ENCODE measurements at regions not wholly inside any gene's neighbourhood (a gene's known extent, or its start where the extent isn't known, plus 50 kb on each side); places are given as distances from the start of the nearest gene placed in this dataset.

- TF ChIP-seq CTCF (IDR thresholded peaks at IDR 0.05): no peak
- no peak for TF ChIP-seq POLR2A (IDR thresholded peaks at IDR 0.05)
- TF ChIP-seq POLR2AphosphoS5 (IDR thresholded peaks at IDR 0.05): no peak
- TF ChIP-seq EP300 (IDR thresholded peaks at IDR 0.05): no peak
These were observed 83.0 kb downstream of the TMPRSS5 start for GRCh38 chr11:113623114-113623513.

Measured in gastroesophageal sphincter (tissue), 3 donors.